CD14-positive monocyte (primary cell): ENCODE measurements at regions not wholly inside any gene's neighbourhood (a gene's known extent, or its start where the extent isn't known, plus 50 kb on each side); places are given as distances from the start of the nearest gene placed in this dataset.

Experiments used
- DNase-seq, 3 donors: peaks; one replicate each; pipeline ENCODE4 v3.0.0-alpha.2; 2011 to 2022
- H2AFZ ChIP-seq: 2 replicates; pipeline ENCODE4 v1.6.0; 2012; ENCODE audit warnings: mild to moderate bottlenecking, low read depth, low read length, inconsistent platforms; ENCODE audit not compliant: insufficient read depth, poor library complexity, severe bottlenecking
- H3K27ac ChIP-seq, 2 donors: 1 replicate in 1 of 2; 2 replicates in 1 of 2; pipeline ENCODE4 v1.5.1; 2012 to 2013; ENCODE audit warnings: low read length in 2 of 2, control low read depth in 1 of 2, inconsistent platforms in 1 of 2, low read depth in 1 of 2, mild to moderate bottlenecking in 1 of 2
- H3K27me3 ChIP-seq, 2 donors: one replicate each; pipeline versions ENCODE4 v1.6.0 to v1.6.1; 2011 to 2013; ENCODE audit warnings: low read length in 2 of 2; ENCODE audit not compliant: control insufficient read depth in 2 of 2, insufficient read depth in 2 of 2
- H3K36me3 ChIP-seq, 2 donors: replicated peaks in 1 of 2; 1 replicate in 1 of 2; 2 replicates in 1 of 2; pipeline versions ENCODE4 v1.5.1 to v1.6.1; 2012 to 2013; ENCODE audit warnings: low read length in 2 of 2, control low read depth in 1 of 2, inconsistent platforms in 1 of 2, mild to moderate bottlenecking in 1 of 2; ENCODE audit not compliant: insufficient read depth in 2 of 2, control insufficient read depth in 1 of 2
- H3K4me1 ChIP-seq, 2 donors: 1 replicate in 1 of 2; 2 replicates in 1 of 2; pipeline versions ENCODE4 v1.5.1 to v1.6.1; 2012 to 2013; ENCODE audit warnings: low read length in 2 of 2, control low read depth in 1 of 2, inconsistent platforms in 1 of 2, mild to moderate bottlenecking in 1 of 2, moderate library complexity in 1 of 2; ENCODE audit not compliant: insufficient read depth in 2 of 2, control insufficient read depth in 1 of 2
- H3K4me2 ChIP-seq: replicated peaks from 2 replicates; pipeline ENCODE3; 2012; ENCODE audit warnings: low read length, moderate library complexity, mild to moderate bottlenecking; ENCODE audit not compliant: poor library complexity, severe bottlenecking; ENCODE audit errors: extremely low read depth
- H3K4me3 ChIP-seq, 3 experiments: fragments of 200-600 bp in 1 of 3; sonication (generic) in 1 of 3; replicated peaks in 1 of 3; 1 replicate in 2 of 3; 2 replicates in 1 of 3; pipeline ENCODE4 v1.5.1; 2011 to 2013; ENCODE audit warnings: low read length in 3 of 3, mild to moderate bottlenecking in 3 of 3, control low read depth in 2 of 3, low read depth in 2 of 3, inconsistent platforms in 1 of 3, moderate library complexity in 1 of 3
- H3K79me2 ChIP-seq: 2 replicates; pipeline ENCODE4 v1.6.0; 2012; ENCODE audit warnings: mild to moderate bottlenecking, control low read depth, inconsistent platforms, low read length, moderate library complexity; ENCODE audit not compliant: insufficient read depth
- H3K9ac ChIP-seq: 2 replicates; pipeline ENCODE4 v1.6.0; 2017; ENCODE audit warnings: low read length, mild to moderate bottlenecking; ENCODE audit not compliant: insufficient read depth, poor library complexity, severe bottlenecking
- H3K9me3 ChIP-seq, 2 donors: replicated peaks in 1 of 2; 1 replicate in 1 of 2; 2 replicates in 1 of 2; pipeline versions ENCODE4 v1.5.1 to v1.6.1; 2012 to 2013; ENCODE audit warnings: low read length in 2 of 2, control low read depth in 1 of 2; ENCODE audit not compliant: control insufficient read depth in 1 of 2, insufficient read depth in 1 of 2
- H4K20me1 ChIP-seq: 2 replicates; pipeline ENCODE4 v1.6.0; 2012; ENCODE audit warnings: mild to moderate bottlenecking, low read length, control low read depth, moderate library complexity; ENCODE audit not compliant: insufficient read depth
- H3K27ac Mint-ChIP-seq, 7 donors: one replicate each; pipeline ENCODE4 v1.8.0; 2020; ENCODE audit warnings: mild to moderate bottlenecking in 7 of 7, mixed read lengths in 7 of 7, moderate library complexity in 6 of 7, inconsistent platforms in 2 of 7
- H3K27me3 Mint-ChIP-seq, 3 donors: one replicate each; pipeline ENCODE4 v1.8.0; 2021 to 2022; ENCODE audit warnings: low read depth in 3 of 3, mild to moderate bottlenecking in 3 of 3, mixed read lengths in 3 of 3, moderate library complexity in 3 of 3, inconsistent platforms in 1 of 3
- H3K36me3 Mint-ChIP-seq, 2 donors: one replicate each; pipeline ENCODE4 v1.8.0; 2020; ENCODE audit warnings: mixed read lengths in 2 of 2, inconsistent platforms in 1 of 2, mild to moderate bottlenecking in 1 of 2
- H3K4me1 Mint-ChIP-seq: one replicate; pipeline ENCODE4 v1.8.0; 2020; ENCODE audit warnings: mild to moderate bottlenecking, mixed read lengths
- H3K4me3 Mint-ChIP-seq, 2 donors: one replicate each; pipeline ENCODE4 v1.8.0; 2020; ENCODE audit warnings: mild to moderate bottlenecking in 2 of 2, mixed read lengths in 2 of 2, moderate library complexity in 1 of 2
- H3K9me3 Mint-ChIP-seq, 7 donors: one replicate each; pipeline ENCODE4 v1.8.0; 2020 to 2022; ENCODE audit warnings: mixed read lengths in 7 of 7, mild to moderate bottlenecking in 6 of 7, moderate library complexity in 6 of 7, inconsistent platforms in 2 of 7
- CTCF ChIP-seq: fragments of 200-600 bp; IDR thresholded peaks from one replicate; pipeline ENCODE4 v1.8.0; 2022; ENCODE audit warnings: antibody characterized with exemption, mild to moderate bottlenecking
- WGBS: methylation state at CpG from one replicate; pipeline ENCODE4 v1.1.5; 2013; ENCODE audit warnings: missing lambda C conversion rate; ENCODE audit not compliant: insufficient coverage; 5-methylcytosine and 5-hydroxymethylcytosine counted together
- intact Hi-C, 2 donors: fragments of 100-400 bp; cut with micrococcal nuclease; formaldehyde crosslinking; loops; one replicate each; pipeline versions ENCODE4 v1.15.0 to v1.15.1; 2023

DNA sequence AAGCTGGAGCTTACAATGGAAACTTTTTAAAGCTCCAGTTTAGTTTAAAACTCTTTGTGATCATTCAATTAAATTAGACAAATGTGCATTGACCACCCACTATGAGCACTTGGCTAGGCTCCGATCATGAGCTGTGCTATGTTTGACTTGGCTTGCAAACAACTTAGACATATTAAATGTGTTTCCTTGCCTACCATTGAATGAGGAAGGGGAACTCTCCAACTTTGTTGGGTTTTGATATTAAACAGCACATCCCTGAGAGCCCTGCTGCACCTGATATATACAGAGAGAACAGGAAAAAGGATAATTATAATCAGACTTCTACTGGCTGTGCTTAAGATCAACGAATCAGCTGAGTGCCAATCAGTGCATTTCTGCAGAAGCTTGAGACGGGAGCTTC is 71.4 kb upstream of the ADGRL3 start:
- Mint-ChIP-seq H3K4me3 (no peak overlapping the region), H3K4me1 (no peaks in the 10 kb centered on the region), H3K9me3 (peaks cover 0 to 5% (median 2%) of the 10 kb centered on the region in 7 donors), H3K27ac (no peak overlapping the region), H3K36me3 (no peaks in the 10 kb centered on the region), H3K27me3 (peaks cover 0 to 1% (median 0%) of the 10 kb centered on the region in 3 donors)
- Histone ChIP-seq H3K9me3 (no peaks in the 10 kb centered on the region), H3K4me3 (no peak overlapping the region), H4K20me1 (no peaks in the 10 kb centered on the region), H3K27ac (no peak overlapping the region), H3K9ac (no peak overlapping the region), H3K36me3 (no peaks in the 10 kb centered on the region), H3K4me1 (no peaks in the 10 kb centered on the region), H3K27me3 (no peaks in the 10 kb centered on the region), H3K4me2 (no peak overlapping the region), H3K79me2 (no peaks in the 10 kb centered on the region), H2AFZ (no peak overlapping the region)
- no peak for DNase-seq
- 60% methylated on average over 2 of the region's 3 CpGs for WGBS
- intact Hi-C loops, result no loop called here
- no peak for TF ChIP-seq CTCF

DNA sequence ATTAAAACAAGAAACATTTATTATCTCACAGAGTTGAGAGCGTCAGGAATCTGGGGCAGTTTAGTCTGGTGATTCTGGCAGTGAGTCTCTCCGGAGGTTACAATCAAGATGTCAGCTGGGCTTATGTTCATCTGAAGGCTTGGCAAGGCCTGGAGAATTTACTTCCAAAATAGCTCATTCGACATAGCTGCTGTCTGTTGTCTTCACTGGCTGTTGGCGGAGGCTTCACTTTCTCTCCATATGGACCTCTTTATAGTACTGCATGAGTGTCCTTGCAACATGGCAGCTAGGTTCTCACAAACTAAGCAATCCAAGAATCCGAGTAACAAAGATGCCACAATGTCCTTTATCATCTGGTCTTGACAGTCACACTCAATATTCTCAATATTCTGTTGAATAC is 70.2 kb upstream of the ADGRL3 start:
- Histone ChIP-seq H2AFZ (no peak overlapping the region), H3K9ac (no peak overlapping the region), H4K20me1 (no peaks in the 10 kb centered on the region), H3K79me2 (no peaks in the 10 kb centered on the region), H3K9me3 (no peaks in the 10 kb centered on the region), H3K27me3 (no peaks in the 10 kb centered on the region), H3K4me2 (no peak overlapping the region), H3K36me3 (no peaks in the 10 kb centered on the region), H3K4me1 (no peaks in the 10 kb centered on the region), H3K27ac (no peak overlapping the region), H3K4me3 (no peak overlapping the region)
- H3K27ac Mint-ChIP-seq, result no peak overlapping the region
- no peaks in the 10 kb centered on the region for H3K27me3 Mint-ChIP-seq
- peaks cover 0 to 5% (median 2%) of the 10 kb centered on the region in 7 donors for H3K9me3 Mint-ChIP-seq
- H3K36me3 Mint-ChIP-seq, result no peaks in the 10 kb centered on the region
- no peak for DNase-seq
- TF ChIP-seq CTCF, result no peak
- 90% methylated on average over 4 of the region's 5 CpGs for WGBS
- intact Hi-C loops, result no loop called here
- no peak overlapping the region for H3K4me3 Mint-ChIP-seq
- H3K4me1 Mint-ChIP-seq, result no peaks in the 10 kb centered on the region
